ENCODE measurements at regions not wholly inside any gene's neighbourhood (a gene's known extent, or its start where the extent isn't known, plus 50 kb on each side); places are given as distances from the start of the nearest gene placed in this dataset.

DNA sequence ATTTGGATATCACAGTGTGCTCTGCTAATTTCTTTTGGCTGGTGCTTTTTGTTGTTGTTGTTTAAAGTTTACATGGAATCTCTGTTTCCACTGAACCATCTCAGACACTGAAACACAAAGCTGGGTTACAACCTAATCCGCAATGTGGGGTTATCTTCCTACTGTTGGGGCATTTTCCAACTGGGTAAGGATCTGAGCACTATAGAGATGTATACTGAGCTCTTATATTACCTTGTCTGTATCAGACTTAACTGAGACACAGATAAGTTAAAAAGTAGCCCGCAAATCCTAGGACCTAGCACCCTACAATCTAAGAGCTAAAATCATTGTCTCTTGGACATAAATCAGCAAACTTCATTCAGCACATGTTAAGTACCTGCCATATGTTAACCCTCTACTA, 169.2 kb downstream of the LTN1 start:
- Histone ChIP-seq H3K36me3 (ENCODE audit: control insufficient read depth in 3 of 3, insufficient read depth in 2 of 3, low read depth in 1 of 3, low read length in 3 of 3) (no peaks in the 10 kb centered on the region), H3K4me3 (ENCODE audit: low read depth in 1 of 3, low read length in 3 of 3) (no peak overlapping the region), H3K27me3 (ENCODE audit: control insufficient read depth in 3 of 3, insufficient read depth in 3 of 3, low read length in 3 of 3) (no peaks in the 10 kb centered on the region), H3K4me1 (ENCODE audit: control insufficient read depth in 3 of 3, insufficient read depth in 2 of 3, low read depth in 1 of 3, low read length in 2 of 3) (peaks cover 2 to 16% (median 6%) of the 10 kb centered on the region in 3 donors), H3K9me3 (ENCODE audit: control insufficient read depth in 2 of 2, insufficient read depth in 1 of 2, low read depth in 1 of 2, low read length in 1 of 2) (no peaks in the 10 kb centered on the region), H3K27ac (ENCODE audit: low read depth in 1 of 3, low read length in 2 of 3) (peak overlapping the region in 2 of 3 donors; percentile 25 to 67)
- peak in 1 of 2 donors; percentile 9 for DNase-seq
- 55 to 60% (median 57%) methylated on average over 2 of the region's 2 CpGs for WGBS, 3 donors
- FAIRE-seq, result no peak

DNA sequence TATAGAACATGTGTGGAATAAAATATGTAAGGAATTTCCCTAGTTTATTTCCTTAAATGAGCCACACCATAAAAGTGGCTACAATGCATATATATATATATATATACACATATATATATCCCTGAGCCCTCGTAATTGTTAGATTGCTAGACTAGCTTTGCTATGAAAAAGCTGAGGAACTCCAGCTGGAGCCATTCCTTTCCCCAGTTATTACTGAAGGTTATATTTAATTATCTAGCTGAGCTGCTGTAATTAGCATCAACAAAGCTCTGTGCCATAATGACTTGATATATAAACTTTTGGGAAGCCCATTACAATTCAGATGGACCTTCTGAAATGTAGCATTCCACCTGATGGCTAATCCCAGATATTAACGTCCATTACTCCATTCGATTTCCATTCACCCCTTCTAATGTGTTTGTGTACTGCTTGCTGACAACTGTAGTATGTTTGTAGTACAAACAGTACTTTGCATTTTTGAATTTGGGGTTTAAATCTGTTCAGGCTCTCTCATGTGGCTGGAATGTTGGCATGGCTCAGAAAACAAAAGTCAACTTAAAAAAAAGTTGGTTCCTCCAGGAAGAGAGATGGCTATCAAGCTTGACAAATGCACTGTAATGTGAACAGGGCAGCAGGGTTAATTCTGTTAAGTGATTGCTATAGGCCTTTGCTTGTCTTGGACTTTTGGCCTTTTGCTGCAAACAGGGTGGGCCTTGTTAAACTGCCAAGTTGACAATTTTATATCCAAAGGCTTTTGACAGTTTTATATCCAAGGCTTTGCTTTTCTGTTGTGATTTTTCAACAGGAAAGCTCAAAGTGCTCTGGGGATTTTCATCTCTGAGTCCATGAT, 170.0 kb downstream of the LTN1 start:
- Histone ChIP-seq H3K27ac (ENCODE audit: low read depth in 1 of 3, low read length in 2 of 3) (peak overlapping the region; percentile 17 to 67 (median 29)), H3K9me3 (ENCODE audit: control insufficient read depth in 2 of 2, insufficient read depth in 1 of 2, low read depth in 1 of 2, low read length in 1 of 2) (no peaks in the 10 kb centered on the region), H3K4me1 (ENCODE audit: control insufficient read depth in 3 of 3, insufficient read depth in 2 of 3, low read depth in 1 of 3, low read length in 2 of 3) (peaks cover 2 to 16% (median 6%) of the 10 kb centered on the region in 3 donors), H3K27me3 (ENCODE audit: control insufficient read depth in 3 of 3, insufficient read depth in 3 of 3, low read length in 3 of 3) (no peaks in the 10 kb centered on the region), H3K4me3 (ENCODE audit: low read depth in 1 of 3, low read length in 3 of 3) (no peak overlapping the region), H3K36me3 (ENCODE audit: control insufficient read depth in 3 of 3, insufficient read depth in 2 of 3, low read depth in 1 of 3, low read length in 3 of 3) (no peaks in the 10 kb centered on the region)
- FAIRE-seq, result no peak
- peak; percentile 70 to 71 for DNase-seq
- WGBS, 3 donors, result 24 to 46% (median 38%) methylated on average over 3 of the region's 3 CpGs

DNA sequence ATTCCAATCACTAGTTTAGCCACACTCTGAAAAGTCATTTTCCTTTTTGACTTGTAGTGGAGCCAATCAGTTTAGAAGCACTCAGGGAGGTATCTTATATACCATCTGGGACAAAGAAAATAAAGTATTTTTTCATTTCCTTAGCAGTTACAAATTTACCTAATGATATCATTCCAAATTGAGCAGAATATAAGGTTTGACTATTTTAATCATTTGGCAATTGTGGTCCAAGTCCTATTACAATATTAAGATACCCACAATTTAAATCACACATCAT, 170.6 kb downstream of the LTN1 start:
- peak; percentile 33 for FAIRE-seq
- H3K27ac ChIP-seq (ENCODE audit: low read depth in 1 of 3, low read length in 2 of 3), result peak overlapping the region in 1 of 3 donors; percentile 8

DNA sequence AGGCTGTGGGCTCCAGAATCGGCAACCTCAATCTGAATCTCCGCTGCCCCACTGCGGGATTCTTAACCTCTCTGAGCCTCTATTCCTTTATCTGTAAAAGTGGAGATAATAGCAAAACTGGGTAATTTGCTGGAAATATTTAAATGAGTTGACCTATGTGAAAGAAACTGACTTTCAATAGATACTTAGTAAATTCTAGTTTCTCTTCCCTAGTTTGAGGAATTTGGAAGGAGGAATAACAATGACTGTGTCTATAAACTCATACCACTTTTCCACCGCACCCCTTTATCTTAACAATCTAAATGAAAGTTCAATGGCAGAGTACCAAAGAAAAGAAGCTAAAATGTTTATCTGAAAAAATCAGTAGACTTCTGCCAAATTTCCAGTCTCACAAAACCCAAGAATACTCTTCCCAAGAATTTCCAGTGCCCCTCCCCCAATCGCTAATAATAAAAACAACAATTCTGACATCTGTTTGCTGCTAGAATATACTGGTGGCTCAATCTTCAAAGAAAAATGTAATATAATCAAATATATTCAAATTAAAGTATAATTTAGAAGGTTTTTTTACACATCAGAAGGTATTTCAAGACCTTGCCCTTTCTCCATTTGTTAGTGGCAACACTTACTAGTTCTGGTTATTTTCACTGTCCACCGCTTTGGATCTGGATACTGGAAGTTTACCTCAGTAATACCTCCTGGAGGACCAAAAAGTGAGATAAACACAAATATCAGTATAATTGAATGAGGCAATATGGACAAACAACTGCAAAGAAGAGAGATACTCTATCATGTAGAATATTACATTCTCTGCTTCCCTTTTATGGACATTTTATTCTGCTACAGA, 171.2 kb downstream of the LTN1 start:
- no peak for FAIRE-seq
- peaks cover 2 to 16% (median 6%) of the 10 kb centered on the region in 3 donors for H3K4me1 ChIP-seq (ENCODE audit: control insufficient read depth in 3 of 3, insufficient read depth in 2 of 3, low read depth in 1 of 3, low read length in 2 of 3)
- DNase-seq, result no peak

More for the DNA sequence above, 170.6 kb downstream of the LTN1 start:
- Histone ChIP-seq H3K27me3 (ENCODE audit: control insufficient read depth in 3 of 3, insufficient read depth in 3 of 3, low read length in 3 of 3) (no peaks in the 10 kb centered on the region), H3K9me3 (ENCODE audit: control insufficient read depth in 2 of 2, insufficient read depth in 1 of 2, low read depth in 1 of 2, low read length in 1 of 2) (no peaks in the 10 kb centered on the region), H3K4me1 (ENCODE audit: control insufficient read depth in 3 of 3, insufficient read depth in 2 of 3, low read depth in 1 of 3, low read length in 2 of 3) (peaks cover 2 to 16% (median 6%) of the 10 kb centered on the region in 3 donors), H3K4me3 (ENCODE audit: low read depth in 1 of 3, low read length in 3 of 3) (no peak overlapping the region), H3K36me3 (ENCODE audit: control insufficient read depth in 3 of 3, insufficient read depth in 2 of 3, low read depth in 1 of 3, low read length in 3 of 3) (no peaks in the 10 kb centered on the region)
- DNase-seq, result no peak

DNA sequence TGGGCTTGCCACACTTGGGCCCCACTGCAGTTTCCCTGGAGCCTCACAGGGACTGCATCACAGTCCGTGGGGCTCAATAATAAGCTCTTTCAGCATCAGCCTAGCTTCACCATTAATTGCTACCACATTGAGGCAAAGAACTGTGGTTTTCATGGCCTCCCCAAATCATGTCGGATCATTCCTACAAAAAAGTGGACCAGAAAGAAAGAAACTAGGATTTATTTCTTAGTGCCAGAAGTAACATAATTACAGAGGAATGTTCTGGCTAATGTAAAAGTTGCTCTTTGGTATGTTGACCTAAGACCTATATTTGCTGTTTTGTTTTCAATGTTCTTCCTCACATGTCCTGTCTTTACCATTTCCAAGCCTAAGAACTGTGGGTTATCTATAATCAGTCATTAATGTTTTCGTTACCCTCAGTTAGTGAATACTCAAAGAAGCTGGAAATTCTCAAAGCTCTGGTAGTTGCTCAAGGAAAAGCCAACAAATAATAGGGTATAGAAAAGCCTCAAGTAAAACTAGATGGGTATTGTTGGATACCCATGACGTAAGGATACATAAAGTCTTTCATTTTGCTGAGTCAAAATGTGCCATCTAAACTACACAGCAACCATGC, 173.9 kb downstream of the LTN1 start:
- Histone ChIP-seq H3K4me1 (ENCODE audit: control insufficient read depth in 3 of 3, insufficient read depth in 2 of 3, low read depth in 1 of 3, low read length in 2 of 3) (peaks cover 0 to 14% (median 5%) of the 10 kb centered on the region in 3 donors), H3K4me3 (ENCODE audit: low read depth in 1 of 3, low read length in 3 of 3) (no peak overlapping the region), H3K27ac (ENCODE audit: low read depth in 1 of 3, low read length in 2 of 3) (no peak overlapping the region), H3K36me3 (ENCODE audit: control insufficient read depth in 3 of 3, insufficient read depth in 2 of 3, low read depth in 1 of 3, low read length in 3 of 3) (no peaks in the 10 kb centered on the region), H3K9me3 (ENCODE audit: control insufficient read depth in 2 of 2, insufficient read depth in 1 of 2, low read depth in 1 of 2, low read length in 1 of 2) (no peaks in the 10 kb centered on the region), H3K27me3 (ENCODE audit: control insufficient read depth in 3 of 3, insufficient read depth in 3 of 3, low read length in 3 of 3) (no peaks in the 10 kb centered on the region)
- WGBS, 3 donors, result 82 to 97% (median 93%) methylated on average over 4 of the region's 4 CpGs
- no peak for DNase-seq
- no peak for FAIRE-seq

More for the DNA sequence above, 171.2 kb downstream of the LTN1 start:
- Histone ChIP-seq H3K36me3 (ENCODE audit: control insufficient read depth in 3 of 3, insufficient read depth in 2 of 3, low read depth in 1 of 3, low read length in 3 of 3) (no peaks in the 10 kb centered on the region), H3K27me3 (ENCODE audit: control insufficient read depth in 3 of 3, insufficient read depth in 3 of 3, low read length in 3 of 3) (no peaks in the 10 kb centered on the region), H3K9me3 (ENCODE audit: control insufficient read depth in 2 of 2, insufficient read depth in 1 of 2, low read depth in 1 of 2, low read length in 1 of 2) (no peaks in the 10 kb centered on the region), H3K27ac (ENCODE audit: low read depth in 1 of 3, low read length in 2 of 3) (peak overlapping the region in 2 of 3 donors; percentile 8 to 58), H3K4me3 (ENCODE audit: low read depth in 1 of 3, low read length in 3 of 3) (no peak overlapping the region)
- WGBS, 3 donors, result 74 to 96% (median 91%) methylated on average over 6 of the region's 6 CpGs

DNA sequence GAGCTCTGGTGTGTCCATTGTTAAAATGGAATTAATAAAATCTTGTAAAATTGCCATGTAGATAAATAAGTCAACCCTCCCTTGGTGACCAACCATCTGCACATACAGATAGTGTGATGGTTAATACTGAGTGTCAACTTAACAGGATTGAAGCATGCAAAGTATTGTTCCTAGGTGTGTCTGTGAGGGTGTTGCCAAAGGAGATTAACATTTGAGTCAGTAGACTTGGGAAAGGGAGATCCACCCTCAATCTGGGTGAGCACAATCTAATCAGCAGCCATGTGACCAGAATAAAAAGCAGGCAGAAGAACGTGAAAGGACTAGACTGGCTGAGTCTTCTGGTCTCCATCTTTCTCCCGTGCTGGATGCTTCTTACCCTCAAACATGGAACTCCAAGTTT, 174.8 kb downstream of the LTN1 start:
- WGBS, 3 donors, result 88 to 93% (median 90%) methylated on average over 2 of the region's 2 CpGs
- no peak for DNase-seq
- Histone ChIP-seq H3K36me3 (ENCODE audit: control insufficient read depth in 3 of 3, insufficient read depth in 2 of 3, low read depth in 1 of 3, low read length in 3 of 3) (no peaks in the 10 kb centered on the region), H3K27ac (ENCODE audit: low read depth in 1 of 3, low read length in 2 of 3) (no peak overlapping the region), H3K27me3 (ENCODE audit: control insufficient read depth in 3 of 3, insufficient read depth in 3 of 3, low read length in 3 of 3) (no peaks in the 10 kb centered on the region), H3K9me3 (ENCODE audit: control insufficient read depth in 2 of 2, insufficient read depth in 1 of 2, low read depth in 1 of 2, low read length in 1 of 2) (no peaks in the 10 kb centered on the region), H3K4me1 (ENCODE audit: control insufficient read depth in 3 of 3, insufficient read depth in 2 of 3, low read depth in 1 of 3, low read length in 2 of 3) (peaks cover 0 to 5% (median 0%) of the 10 kb centered on the region in 3 donors), H3K4me3 (ENCODE audit: low read depth in 1 of 3, low read length in 3 of 3) (no peak overlapping the region)
- FAIRE-seq, result no peak

DNA sequence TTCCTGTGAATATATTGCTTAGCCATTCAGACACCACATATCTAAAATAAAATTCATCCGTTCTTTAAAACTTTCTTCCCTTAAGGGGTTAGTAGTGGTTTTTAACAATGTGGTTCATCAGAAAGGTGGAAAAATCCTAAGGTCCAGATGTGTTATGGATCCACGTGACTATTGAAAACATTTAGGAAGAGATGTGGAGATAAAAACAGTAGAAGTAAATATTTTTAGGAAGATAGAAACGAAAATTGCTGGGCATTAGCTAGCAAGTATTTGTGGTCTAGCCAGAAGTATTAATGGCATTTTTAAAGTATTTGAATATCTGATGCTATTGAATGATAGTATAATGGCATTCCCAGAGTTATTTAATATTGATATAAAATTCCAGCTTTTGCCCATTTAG, 180.8 kb downstream of the LTN1 start:
- FAIRE-seq (no peak), DNase-seq (no peak)
- H3K9me3 ChIP-seq (ENCODE audit: control insufficient read depth in 2 of 2, insufficient read depth in 1 of 2, low read depth in 1 of 2, low read length in 1 of 2), result peaks cover 0 to 6% of the 10 kb centered on the region in 2 donors
- no peak overlapping the region for H3K4me3 ChIP-seq (ENCODE audit: low read depth in 1 of 3, low read length in 3 of 3)
- H3K27ac ChIP-seq (ENCODE audit: low read depth in 1 of 3, low read length in 2 of 3), result no peak overlapping the region
- no peaks in the 10 kb centered on the region for H3K4me1 ChIP-seq (ENCODE audit: control insufficient read depth in 3 of 3, insufficient read depth in 2 of 3, low read depth in 1 of 3, low read length in 2 of 3)
- WGBS, 3 donors, result 83 to 85% (median 84%) methylated on average over 3 of the region's 3 CpGs
- H3K27me3 ChIP-seq (ENCODE audit: control insufficient read depth in 3 of 3, insufficient read depth in 3 of 3, low read length in 3 of 3), result no peaks in the 10 kb centered on the region
- H3K36me3 ChIP-seq (ENCODE audit: control insufficient read depth in 3 of 3, insufficient read depth in 2 of 3, low read depth in 1 of 3, low read length in 3 of 3), result no peaks in the 10 kb centered on the region

DNA sequence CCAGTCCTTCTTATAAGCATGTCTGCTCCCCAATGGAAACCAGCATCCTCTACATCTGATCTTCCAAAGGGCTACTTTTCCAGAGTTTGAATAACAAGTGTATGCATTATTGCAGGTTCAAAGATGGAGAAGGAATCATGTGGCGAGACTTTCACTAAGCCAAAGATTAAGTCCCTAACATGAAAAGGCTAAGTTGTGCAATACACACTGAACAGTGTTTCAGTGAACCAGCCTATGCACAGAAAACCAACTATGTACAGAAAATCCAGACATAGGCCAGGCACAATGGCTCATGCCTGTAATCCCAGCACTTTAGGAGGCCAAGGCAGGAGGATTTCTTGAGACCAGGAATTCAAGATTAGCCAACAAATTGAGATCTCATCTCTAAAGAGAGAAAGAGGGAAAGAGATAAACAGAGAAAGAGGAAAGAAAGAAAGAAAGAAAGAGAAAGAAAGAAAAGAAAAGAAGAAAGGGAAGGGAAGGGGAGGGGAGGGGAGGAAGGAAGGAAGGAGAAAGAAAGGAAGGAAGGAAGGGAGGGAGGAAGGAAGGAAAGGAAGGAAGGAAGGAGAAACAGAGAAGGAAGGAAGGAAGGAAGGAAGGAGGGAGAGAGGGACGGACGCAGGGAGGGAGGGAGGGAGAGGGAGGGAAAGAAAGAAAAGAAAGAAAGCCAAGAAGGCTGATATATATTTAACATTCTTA, 181.7 kb downstream of the LTN1 start:
- H3K9me3 ChIP-seq (ENCODE audit: control insufficient read depth in 2 of 2, insufficient read depth in 1 of 2, low read depth in 1 of 2, low read length in 1 of 2), result peaks cover 0 to 6% of the 10 kb centered on the region in 2 donors
- no peaks in the 10 kb centered on the region for H3K27me3 ChIP-seq (ENCODE audit: control insufficient read depth in 3 of 3, insufficient read depth in 3 of 3, low read length in 3 of 3)
- H3K4me1 ChIP-seq (ENCODE audit: control insufficient read depth in 3 of 3, insufficient read depth in 2 of 3, low read depth in 1 of 3, low read length in 2 of 3), result no peaks in the 10 kb centered on the region
- H3K4me3 ChIP-seq (ENCODE audit: low read depth in 1 of 3, low read length in 3 of 3), result no peak overlapping the region
- DNase-seq, result no peak
- no peak for FAIRE-seq
- no peak overlapping the region for H3K27ac ChIP-seq (ENCODE audit: low read depth in 1 of 3, low read length in 2 of 3)
- H3K36me3 ChIP-seq (ENCODE audit: control insufficient read depth in 3 of 3, insufficient read depth in 2 of 3, low read depth in 1 of 3, low read length in 3 of 3), result no peaks in the 10 kb centered on the region
- 76 to 98% (median 92%) methylated on average over 3 of the region's 3 CpGs for WGBS, 3 donors
